NCI-H82 treated with DMSO at 0.1 percent for 48 hours (cell line): ENCODE measurements at regions not wholly inside any gene's neighbourhood (a gene's known extent, or its start where the extent isn't known, plus 50 kb on each side); places are given as distances from the start of the nearest gene placed in this dataset.

Source experiments
- DNase-seq: peaks from one replicate; lab custom pipeline; 2025; ENCODE audit not compliant: unreplicated experiment; lab: John Stamatoyannopoulos, UW

DNA sequence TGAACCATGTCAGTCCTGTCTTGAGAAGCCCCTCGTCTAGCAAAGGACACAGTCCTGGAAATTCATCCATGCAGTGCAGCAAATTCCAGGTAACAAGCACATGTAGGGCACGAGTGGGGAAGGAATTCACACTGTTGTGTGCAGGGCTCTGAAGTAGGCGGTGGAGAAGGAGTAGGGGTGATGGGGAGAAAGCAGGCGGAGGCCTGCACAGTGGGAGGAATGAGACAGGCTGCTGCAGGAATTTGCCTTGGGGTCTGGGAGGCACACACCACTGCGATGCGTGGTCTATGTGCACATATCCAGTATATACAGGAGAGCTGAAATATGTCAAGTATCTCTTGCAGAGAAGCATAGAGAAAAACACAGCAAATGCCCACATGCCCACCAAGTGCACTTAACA is 249.2 kb upstream of the IRX2 start:
- no peak for DNase-seq

DNA sequence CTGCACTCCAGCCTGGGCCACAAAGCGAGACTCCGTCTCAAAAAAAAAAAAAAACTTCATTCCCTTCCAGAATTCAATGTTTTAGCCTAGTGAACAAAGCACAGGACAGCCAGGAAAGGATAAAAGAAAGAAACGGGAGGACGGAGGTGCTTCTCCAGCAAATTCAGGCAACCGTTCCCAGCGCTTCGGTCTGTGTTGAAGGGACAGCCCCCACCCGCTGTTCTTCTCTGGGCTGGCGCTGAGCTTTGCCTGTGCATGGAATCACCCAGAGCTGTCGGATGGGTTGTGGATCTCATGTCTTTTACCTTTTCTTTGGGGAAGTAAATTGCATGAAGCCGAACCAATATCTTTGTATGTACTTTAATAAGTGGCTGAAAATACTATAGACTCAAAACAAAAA is 248.4 kb upstream of the IRX2 start:
- DNase-seq, result no peak

DNA sequence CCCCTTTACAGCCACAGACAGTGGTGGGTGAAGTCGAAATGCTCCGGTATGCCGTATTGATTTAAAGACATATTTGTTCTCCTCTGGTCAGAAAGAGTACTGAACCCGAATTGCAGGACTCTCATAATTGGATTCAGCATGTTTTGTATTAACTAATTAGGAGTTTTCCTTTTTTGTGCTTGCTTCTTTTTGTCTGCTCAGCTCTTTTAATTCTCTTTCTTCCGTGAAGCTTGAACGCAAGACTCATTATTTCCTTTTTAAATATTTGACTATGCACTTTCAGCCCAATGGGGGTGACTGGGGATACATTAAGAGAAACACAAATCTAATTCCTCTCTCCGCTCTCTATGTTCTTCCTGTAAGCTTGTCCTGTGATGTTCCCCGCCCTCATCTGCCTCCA is 246.6 kb upstream of the IRX2 start:
- no peak for DNase-seq

DNA sequence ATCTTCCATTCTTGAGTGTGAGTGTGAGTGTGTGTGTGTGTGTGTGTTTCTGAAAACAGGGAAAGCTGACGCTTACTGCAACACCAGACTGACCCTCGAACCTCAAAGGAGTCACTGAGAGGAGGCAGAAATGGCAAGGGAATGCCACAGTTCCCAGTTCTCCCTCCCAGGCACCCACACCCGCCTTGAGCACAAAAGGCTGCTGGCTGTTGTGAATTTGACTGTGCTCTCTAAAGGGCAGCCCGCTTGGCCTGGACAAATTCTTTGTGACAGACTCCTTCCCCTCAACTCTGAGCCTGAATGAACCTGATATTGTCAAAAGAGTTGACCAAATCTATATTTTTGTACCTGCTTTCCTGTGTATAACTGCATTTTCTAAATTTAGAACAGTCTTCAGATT is 245.7 kb upstream of the IRX2 start:
- no peak for DNase-seq

DNA sequence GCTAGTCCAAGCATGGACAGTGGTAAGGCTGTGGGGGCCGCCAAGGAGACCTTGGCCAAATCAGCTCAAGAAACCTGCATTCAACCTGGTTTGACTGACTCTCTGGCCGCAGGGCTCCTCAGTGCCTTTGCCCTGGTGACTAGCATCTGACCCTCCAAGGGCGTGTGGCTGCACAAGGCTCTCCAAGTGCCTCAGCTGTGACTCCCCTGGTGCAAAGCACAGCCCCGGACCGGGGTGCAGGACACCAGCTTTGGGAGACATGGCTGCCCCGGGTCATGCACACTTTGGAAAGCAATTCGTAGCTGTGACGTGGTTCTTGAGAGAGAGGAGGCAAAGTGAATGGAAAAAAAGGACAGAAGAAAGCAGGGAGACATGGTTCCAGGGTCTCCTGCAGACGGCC is 245.2 kb upstream of the IRX2 start:
- no peak for DNase-seq

DNA sequence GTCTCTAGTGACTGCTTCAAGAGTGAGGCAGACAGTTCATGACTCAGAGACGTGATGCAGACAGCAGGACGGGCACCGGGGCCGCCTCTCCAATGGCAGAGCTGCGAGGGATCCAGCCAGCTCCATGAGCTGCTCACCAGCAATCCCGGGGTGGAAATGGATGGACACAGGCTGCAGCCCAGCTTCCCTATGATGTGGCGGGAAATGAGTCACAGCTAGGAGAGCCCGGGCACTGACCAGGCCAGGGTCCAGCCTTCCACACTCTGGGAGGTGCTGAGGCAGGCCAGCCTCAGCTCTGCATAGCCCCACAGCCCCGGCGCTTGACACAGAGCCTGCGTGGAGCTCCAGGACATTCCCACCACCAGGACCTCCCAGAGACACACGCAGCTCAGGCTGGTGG is 244.8 kb upstream of the IRX2 start:
- DNase-seq, result no peak

DNA sequence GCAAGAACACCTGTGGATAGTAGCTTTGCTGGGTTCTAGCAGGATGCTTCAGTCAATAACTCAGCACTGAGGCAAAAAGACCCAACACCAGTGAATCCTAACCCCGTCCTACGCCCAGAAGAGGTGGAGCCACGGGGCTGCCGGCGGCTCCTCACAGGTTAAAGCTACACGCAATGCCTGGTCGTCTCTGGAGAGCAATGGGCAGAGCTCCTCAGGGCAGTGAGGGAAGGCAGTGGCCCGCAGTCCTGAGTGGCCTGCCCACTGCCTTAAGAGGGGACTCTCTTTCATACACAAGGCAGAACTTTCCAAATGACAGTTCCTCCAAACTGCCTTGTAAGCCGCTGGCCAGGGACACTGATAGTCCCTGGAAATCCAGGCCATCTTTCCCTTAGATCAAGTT is 244.2 kb upstream of the IRX2 start:
- DNase-seq, result no peak

DNA sequence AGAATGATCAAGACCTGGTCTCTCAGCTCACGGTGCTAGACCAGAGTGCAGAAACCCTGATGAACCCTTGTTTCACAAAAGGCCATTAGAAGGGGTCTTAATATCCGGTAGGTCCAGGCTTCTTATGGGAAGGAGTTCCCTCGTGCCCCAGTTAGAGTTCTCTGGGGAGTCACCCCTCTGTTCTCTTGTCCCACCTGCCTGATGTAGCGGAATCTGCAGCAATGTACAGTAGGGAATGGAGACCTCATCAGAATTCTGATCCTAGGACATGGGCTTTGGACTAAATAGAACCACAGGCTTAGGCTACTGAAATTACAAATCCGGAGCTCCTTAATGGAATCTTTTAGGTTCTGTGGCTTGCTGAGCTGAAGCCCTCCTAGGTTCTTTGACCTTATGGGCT is 243.6 kb upstream of the IRX2 start:
- DNase-seq, result no peak

DNA sequence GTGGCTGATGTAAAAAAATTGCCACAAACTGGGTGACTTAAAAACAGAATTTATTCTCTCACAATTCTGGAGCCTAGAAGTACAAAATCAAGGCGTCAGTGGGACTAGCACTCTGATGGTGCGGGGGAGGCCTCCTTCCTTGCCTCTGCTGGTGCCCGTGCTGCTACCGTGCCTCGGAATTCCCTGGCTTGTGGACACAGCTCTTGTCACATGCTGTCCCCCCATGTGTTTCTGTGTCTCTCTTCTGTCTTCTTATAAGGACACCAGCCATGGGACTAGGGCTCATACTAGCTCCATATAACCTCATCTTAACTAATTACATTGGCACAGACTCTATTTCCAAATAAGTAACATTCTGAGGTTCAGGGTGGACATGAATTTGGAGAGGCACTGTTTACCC is 242.3 kb upstream of the IRX2 start:
- no peak for DNase-seq

DNA sequence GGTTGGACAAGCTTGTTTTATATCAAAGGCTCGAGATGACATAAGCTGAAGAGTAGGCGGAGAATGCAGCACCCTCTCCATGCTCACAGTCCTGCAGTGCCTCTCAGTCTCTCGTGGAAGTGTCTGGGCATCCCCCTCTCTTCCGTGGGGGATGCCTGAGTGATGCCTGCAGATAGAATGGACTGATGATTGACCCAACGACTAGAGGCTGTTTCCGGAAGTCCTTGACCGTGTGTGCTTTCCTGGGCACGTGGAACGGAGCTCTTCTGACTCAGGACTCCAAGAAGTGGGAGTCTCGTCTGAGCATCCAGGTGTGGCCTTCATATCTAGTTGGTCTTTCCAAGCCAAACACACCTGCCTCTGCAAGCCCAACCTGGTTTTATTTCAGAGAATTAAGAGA is 241.8 kb upstream of the IRX2 start:
- DNase-seq, result no peak

DNA sequence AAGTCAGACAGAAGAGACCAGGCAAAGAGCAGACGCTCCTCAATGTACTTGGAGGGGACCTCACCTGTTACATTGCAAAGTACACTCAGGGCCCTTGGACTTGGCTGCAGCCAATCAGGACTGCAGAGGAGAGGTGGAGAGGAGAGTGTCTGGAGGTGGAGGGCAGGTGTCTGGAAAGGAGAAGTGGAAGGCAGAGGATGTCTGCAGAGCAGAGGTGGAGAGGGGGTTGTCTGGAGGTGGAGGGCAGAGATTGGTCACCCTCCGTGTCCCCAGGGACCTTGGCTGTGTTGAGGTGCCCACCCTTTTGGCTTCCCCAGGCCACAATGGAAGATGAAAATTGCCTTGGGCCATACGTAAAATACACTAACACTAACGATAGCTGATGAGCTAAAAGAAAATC is 241.3 kb upstream of the IRX2 start:
- no peak for DNase-seq

DNA sequence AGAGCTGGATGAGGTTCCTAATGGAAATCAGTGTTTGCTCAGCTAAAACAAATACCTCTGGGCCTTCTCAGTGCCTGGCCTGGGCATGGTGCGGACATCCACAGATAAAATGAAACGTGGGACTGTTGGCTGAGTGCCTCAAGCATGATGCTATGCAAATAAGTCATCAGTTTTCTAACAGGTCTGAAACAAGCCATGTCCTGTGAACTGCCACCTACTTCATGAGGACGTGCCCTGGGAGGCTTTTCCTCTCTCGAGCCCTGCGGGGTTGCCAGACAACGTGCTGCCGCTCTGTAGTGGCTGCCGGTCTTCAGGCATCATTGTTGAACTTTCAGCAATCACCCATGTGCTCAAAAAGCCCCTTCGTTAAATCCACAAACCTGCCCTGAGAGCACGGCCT is 240.4 kb upstream of the IRX2 start:
- DNase-seq, result no peak

DNA sequence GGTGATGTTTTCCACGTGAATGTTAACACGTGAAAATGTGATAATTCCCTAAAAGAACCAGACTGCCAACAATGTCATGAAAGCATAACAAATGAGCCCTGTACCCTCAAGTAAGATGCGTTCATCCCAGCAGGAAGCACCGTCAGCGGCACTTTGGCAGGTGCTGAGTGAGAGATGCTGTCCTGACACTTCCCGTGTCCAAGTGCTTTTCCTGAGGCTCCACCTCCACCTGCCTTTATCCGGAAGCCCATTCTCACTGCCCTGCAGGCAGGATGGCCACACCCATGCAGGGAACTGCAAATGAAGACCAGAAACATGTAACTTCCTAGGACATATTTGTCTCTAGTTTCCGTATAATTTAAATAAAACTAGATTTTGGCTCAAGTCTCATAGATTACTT is 238.0 kb upstream of the IRX2 start:
- no peak for DNase-seq

DNA sequence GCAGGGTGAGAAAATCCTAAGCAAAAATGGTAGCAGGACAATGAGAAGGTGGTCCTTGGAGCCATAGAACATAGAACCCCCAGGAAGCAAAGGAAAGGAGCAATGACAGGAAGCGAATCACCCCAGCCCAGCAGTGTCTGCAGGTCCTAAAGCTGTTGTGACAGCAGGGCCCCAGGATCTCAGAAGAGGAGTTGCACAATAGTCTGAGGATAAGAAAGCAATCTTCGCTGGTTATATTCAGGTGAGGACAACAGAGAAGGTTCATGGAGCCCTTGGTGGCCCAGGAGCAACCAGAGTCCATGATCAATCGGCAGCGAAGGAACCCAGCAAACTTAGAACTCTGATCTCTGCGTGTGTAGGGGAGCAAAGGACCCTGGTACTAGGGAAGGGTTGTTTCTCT is 234.8 kb upstream of the IRX2 start:
- no peak for DNase-seq

DNA sequence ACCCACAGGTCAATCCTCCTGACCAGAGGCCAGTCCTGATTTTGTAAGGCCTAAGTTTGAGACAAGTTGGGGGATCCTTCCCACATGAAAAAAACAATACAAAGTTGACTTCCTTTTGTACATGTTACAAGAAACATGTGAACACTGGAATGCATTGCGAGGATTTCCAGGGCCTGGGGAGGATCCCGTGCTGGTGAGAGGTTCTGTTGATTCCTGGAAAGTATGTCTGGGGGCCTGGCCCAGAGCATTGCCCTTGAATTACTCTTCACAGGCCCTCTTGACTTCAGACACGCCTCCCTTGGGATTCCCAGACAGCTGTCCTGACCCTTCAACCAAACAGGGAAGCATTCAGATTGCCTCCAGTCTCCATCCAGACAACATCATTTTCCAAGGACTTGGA is 234.2 kb upstream of the IRX2 start:
- DNase-seq, result no peak

DNA sequence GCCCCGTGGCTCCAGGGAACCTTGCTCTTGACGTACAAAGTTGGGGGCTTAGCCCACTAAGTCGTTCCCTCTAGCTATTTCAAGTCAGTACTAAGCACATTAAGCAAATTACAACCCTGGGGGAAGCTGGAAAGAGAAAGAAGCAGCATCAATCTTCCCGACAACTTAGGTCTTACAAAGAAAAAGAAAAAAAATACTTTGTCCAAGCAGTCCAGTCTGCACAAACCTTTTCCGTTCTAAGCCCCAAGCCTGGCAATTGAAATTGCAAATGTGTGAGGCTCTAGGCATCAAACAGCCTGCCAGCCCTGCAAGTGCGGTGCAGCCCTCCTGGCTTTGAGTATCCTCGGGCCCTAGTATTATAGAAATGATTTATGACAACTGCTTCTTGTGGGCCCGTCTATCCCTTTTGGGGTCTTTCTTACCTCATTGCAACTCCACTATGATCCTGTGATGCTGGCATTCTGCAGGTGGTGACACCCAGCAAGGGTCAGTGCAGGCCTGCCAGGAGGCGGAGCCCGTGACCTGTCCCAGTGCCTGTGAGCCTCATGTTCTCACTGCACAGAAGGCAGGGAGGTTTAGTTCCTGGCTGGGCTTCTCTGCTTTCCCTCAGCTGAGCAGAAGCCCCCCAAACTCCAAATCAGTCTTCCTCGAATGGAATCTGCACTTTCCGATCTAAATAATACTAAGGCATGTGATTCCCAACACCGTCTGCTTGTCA is 232.3 kb upstream of the IRX2 start:
- no peak for DNase-seq

DNA sequence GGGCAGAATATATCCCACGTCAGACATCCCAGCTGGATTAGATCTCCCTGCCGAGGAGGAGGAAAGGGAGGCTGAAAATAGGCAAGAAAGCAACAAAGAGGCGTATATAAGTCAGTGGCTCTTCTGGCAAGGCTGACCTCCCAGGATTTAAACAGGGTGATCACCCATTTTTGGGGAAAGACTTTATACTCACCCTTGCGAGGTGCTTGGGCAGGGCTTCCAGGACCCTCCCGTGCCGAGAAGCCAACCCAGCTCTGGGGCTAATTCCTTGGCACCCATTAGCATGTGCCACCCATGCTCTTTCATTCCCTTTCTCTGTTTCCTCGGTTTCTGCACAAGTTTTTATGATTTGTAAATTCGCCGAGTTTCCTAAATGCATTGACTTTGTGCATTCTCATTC is 230.2 kb upstream of the IRX2 start:
- DNase-seq, result no peak

DNA sequence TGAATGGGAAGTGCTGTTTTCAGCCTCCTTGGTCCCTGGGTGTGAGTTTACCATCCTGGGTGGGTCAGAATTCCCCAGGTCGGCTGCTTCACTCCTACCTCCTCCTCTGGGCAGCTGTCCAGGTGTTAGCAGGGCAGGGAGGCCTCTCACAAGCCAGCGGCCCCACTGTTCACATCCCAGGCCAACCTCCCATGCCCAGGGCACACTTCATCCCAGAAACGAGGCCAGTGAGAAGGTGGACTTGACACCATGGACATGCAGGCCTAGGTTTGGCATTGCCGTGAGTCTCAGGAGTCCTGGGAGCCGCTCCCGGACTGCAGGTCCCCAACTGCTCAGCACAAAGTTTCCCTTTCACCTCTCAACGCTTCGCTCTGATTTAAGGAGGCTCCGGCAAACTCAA is 229.6 kb upstream of the IRX2 start:
- no peak for DNase-seq

DNA sequence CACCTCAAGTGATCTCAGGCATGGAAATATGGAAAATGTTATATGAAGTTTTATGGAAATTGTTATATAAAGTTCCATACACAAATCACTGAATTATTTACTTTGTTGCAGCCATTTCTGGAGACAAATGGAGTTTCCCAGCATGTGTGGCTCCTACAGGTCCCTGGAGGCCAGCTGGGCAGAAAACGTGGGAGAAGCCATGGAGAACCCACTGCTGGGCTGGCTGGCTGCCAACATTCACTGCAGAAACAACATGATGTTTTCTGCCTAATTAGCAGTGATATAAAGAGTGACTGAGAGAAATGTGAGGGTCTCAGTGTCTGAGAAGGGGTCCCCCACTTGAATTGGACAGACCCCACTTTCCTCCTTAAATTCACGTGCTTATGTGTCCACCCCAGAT is 208.8 kb upstream of the IRX2 start:
- DNase-seq, result no peak

DNA sequence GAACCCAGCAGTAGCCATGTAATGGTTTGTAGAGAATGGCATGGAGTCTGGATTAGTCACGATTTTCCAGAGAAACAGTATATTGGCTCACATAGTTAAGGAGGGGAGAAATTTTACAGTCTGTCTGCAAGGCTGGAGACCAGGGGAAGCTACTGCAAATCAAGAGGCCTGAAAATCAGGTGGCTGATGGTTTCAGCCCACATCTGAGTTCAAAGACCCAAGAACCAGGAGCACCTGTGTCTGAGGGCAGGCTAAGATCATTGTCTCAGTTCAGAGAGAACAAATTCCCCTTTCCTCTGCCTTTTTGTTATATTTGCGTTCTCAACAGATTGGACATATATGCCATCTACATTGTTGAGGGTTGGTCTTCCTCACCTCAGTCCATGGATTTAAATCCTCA is 207.5 kb upstream of the IRX2 start:
- DNase-seq, result no peak

DNA sequence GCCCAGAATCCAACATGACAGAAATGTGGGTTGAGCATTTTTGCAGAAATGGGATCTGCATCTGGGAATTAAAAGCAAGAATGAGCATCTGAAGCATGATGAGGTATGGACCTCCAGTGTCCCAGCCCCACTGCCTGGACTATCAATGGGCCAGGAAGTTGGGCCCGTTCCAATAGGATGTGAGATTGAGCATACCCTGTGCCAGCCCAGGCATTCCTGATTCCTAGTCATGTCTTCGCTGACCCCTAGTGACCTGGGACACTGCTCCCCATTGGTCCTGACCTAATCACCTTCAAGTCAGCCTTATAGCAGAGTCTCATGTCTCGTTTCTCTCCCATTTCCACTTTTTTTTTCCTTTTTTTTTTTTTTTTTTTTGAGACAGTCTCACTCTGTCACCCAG is 197.4 kb upstream of the IRX2 start:
- DNase-seq, result no peak

DNA sequence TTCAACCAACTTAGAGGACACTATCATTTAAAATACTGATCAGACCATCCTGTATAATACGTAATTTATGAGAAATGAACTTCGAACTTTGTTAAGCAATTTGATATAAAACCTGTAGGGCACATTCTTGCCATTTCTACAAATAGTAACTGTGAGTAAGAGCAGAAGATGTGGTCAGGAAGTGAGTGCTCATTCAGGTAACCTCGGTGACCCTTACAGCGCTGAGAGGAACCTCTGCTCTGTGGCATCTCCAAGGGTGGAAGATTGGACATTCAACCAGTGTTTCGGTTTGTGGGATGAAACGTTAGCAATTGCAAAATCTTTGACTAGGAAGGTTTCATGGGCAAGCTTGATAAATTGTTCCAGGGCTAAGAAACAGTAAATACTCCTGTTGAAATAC is 194.8 kb upstream of the IRX2 start:
- no peak for DNase-seq

DNA sequence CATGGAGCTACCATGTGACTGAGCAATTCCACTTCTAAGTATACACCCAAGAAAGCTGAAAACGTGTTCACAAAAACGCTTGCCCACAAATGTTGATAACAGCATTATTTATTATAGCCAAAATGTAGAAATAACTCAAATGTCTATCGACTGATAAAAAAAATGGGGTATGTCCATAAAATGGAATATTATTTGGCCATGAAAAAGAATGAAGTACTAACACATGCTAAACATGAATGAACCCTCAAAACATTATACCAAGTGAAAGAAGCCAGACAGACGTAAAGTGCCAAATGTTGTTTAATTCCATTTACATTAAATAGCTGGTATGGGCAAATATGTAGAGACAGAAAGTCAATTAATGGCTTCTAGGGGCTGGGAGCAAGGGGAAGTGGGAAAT is 184.9 kb upstream of the IRX2 start:
- DNase-seq, result no peak

DNA sequence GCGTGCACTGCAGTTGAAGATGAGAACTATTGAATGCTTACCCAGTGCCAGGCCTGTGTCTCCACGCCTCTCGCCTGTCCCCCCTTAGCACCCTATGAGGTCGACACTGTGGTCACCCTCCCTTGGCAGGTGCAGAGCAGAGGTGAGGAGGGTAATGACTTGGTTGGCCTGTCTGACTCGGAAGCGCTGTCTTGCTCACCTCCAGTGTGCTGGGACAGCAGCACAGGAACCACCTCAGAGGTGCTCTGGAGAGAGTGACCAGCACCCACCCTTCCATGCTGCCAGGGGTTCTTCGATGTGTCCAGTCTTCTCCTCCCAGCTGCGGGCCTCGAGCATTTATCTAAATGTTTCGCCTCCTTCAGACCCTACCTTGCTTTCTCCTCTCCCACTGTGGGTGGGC is 178.3 kb upstream of the IRX2 start:
- DNase-seq, result no peak
